ENCODE measurements at regions not wholly inside any gene's neighbourhood (a gene's known extent, or its start where the extent isn't known, plus 50 kb on each side); places are given as distances from the start of the nearest gene placed in this dataset.

DNA sequence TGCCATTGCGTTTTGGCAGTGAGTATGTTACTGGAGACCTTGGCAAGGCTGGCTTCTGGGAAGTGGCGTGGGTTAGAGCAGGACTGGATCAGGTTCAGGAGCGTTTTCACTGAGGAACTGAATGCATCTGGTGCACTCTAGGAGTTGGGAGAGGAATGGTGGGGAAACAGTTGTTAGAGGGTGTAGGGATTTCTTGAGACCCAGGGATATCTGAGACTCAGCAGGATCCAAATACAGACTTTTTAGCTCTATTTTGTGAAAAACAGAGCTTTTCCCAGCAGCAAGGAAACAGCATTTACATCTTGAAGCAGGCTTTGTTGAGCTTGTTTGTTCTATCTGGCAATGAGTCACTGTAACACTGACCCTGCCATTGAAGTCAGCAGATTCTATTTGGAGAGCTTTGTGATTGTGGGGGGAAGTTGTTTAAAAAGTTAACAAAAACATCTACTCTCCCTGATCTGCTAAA is 56.9 kb upstream of the NRIP1 start:
- POLR2A ChIA-PET: no interaction called here
- no peak overlapping the region for H3K27ac ChIP-seq (ENCODE audit: extremely low read depth, low read depth, low read length)
- no peaks in the 10 kb centered on the region for H3K36me3 ChIP-seq (ENCODE audit: control insufficient read depth in 2 of 2, insufficient read depth in 1 of 2, low read length in 2 of 2)
- TF ChIP-seq RBAK (tag by site-specific recombination; IDR thresholded peaks at IDR 0.05) (no peak), WT1 (tag by site-specific recombination; IDR thresholded peaks at IDR 0.05) (no peak), TCF7L2 (IDR thresholded peaks at IDR 0.05; ENCODE audit: borderline replicate concordance, low read depth, low read length) (no peak), ZNF558 (tag by site-specific recombination; IDR thresholded peaks at IDR 0.05) (no peak), ZNF660 (tag by site-specific recombination; IDR thresholded peaks at IDR 0.05) (no peak), FEZF1 (tag by site-specific recombination; IDR thresholded peaks at IDR 0.05) (no peak), TRIM28 (IDR thresholded peaks at IDR 0.05; ENCODE audit: borderline replicate concordance, low read length) (no peak), ZNF221 (tag by site-specific recombination; IDR thresholded peaks at IDR 0.05; ENCODE audit: borderline replicate concordance) (no peak), ZNF114 (tag by site-specific recombination; IDR thresholded peaks at IDR 0.05) (no peak), ZNF37A (tag by site-specific recombination; IDR thresholded peaks at IDR 0.05) (no peak), ZNF621 (tag by site-specific recombination; IDR thresholded peaks at IDR 0.05) (no peak), ZNF776 (tag by site-specific recombination; IDR thresholded peaks at IDR 0.05; ENCODE audit: borderline replicate concordance) (no peak), ZNF155 (tag by site-specific recombination; IDR thresholded peaks at IDR 0.05) (no peak)
- TF ChIP-seq, protein P1, sequence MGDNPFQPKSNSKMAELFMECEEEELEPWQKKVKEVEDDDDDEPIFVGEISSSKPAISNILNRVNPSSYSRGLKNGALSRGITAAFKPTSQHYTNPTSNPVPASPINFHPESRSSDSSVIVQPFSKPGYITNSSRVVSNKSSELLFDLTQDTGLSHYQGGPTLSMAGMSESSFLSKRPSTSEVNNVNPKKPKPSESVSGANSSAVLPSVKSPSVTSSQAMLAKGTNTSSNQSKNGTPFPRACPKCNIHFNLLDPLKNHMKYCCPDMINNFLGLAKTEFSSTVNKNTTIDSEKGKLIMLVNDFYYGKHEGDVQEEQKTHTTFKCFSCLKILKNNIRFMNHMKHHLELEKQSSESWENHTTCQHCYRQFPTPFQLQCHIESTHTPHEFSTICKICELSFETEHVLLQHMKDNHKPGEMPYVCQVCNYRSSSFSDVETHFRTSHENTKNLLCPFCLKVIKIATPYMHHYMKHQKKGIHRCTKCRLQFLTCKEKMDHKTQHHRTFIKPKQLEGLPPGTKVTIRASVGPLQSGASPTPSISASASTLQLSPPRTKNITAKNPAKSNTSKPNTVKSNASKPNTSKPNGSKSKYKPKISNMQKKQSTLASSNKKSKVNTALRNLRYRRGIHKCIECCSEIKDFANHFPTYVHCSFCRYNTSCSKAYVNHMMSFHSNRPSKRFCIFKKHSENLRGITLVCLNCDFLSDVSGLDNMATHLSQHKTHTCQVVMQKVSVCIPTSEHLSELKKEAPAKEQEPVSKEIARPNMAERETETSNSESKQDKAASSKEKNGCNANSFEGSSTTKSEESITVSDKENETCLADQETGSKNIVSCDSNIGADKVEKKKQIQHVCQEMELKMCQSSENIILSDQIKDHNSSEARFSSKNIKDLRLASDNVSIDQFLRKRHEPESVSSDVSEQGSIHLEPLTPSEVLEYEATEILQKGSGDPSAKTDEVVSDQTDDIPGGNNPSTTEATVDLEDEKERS (tag by site-specific recombination; IDR thresholded peaks at IDR 0.05): no peak
- H3K9me3 ChIP-seq (ENCODE audit: control insufficient read depth, insufficient read depth, low read depth, low read length): no peaks in the 10 kb centered on the region
- H3K4me3 ChIP-seq (ENCODE audit: low read depth, low read length): no peak overlapping the region
- CTCF ChIA-PET: interaction anchor here (0.6 to 0.7 kb wide), 2 partner anchors 47 to 143 kb away, joined by 3 to 4 read pairs; no protein-coding TSS in a partner anchor
- no peaks in the 10 kb centered on the region for H3K4me1 ChIP-seq (ENCODE audit: control insufficient read depth, insufficient read depth, low read length)

DNA sequence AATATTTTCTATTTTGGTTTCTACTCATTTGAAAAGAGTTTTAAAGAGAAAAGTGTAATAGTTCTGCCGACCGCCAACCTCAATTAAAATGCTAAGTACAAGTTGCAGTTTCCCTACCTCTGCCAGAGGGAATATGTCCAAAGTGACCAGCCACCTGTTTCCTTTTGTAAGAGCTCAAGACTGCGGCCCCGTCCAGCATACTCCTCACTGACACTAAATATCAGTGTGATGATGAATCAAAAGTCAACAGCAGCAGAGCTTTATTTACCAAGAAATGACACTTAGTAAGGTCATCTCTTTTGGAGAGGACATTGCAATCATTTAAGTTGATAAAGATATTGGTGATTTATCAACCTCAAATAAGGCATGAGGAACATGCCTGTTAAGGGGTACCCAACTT is 57.4 kb upstream of the NRIP1 start:
- Histone ChIP-seq H3K36me3 (ENCODE audit: control insufficient read depth in 2 of 2, insufficient read depth in 1 of 2, low read length in 2 of 2) (no peaks in the 10 kb centered on the region), H3K27ac (ENCODE audit: extremely low read depth, low read depth, low read length) (no peak overlapping the region), H3K9me3 (ENCODE audit: control insufficient read depth, insufficient read depth, low read depth, low read length) (no peaks in the 10 kb centered on the region), H3K4me3 (ENCODE audit: low read depth, low read length) (no peak overlapping the region), H3K4me1 (ENCODE audit: control insufficient read depth, insufficient read depth, low read length) (no peaks in the 10 kb centered on the region)
- POLR2A ChIA-PET: no interaction called here
- CTCF ChIA-PET: interaction anchor here (0.6 kb wide), 1 partner anchor 46 kb away, joined by 4 read pairs; no protein-coding TSS in a partner anchor
- no peak for TF ChIP-seq ZNF23 (tag by site-specific recombination; IDR thresholded peaks at IDR 0.05; ENCODE audit: borderline replicate concordance)
- TF ChIP-seq ZNF184 (tag by site-specific recombination; IDR thresholded peaks at IDR 0.05): no peak
- no peak for TF ChIP-seq ZNF223 (tag by site-specific recombination; IDR thresholded peaks at IDR 0.05)
- TF ChIP-seq ZNF701 (tag by site-specific recombination; IDR thresholded peaks at IDR 0.05): no peak
- no peak for TF ChIP-seq KLF10 (tag by site-specific recombination; IDR thresholded peaks at IDR 0.05)
- TF ChIP-seq, protein P2, sequence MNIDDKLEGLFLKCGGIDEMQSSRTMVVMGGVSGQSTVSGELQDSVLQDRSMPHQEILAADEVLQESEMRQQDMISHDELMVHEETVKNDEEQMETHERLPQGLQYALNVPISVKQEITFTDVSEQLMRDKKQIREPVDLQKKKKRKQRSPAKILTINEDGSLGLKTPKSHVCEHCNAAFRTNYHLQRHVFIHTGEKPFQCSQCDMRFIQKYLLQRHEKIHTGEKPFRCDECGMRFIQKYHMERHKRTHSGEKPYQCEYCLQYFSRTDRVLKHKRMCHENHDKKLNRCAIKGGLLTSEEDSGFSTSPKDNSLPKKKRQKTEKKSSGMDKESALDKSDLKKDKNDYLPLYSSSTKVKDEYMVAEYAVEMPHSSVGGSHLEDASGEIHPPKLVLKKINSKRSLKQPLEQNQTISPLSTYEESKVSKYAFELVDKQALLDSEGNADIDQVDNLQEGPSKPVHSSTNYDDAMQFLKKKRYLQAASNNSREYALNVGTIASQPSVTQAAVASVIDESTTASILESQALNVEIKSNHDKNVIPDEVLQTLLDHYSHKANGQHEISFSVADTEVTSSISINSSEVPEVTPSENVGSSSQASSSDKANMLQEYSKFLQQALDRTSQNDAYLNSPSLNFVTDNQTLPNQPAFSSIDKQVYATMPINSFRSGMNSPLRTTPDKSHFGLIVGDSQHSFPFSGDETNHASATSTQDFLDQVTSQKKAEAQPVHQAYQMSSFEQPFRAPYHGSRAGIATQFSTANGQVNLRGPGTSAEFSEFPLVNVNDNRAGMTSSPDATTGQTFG (tag by site-specific recombination; IDR thresholded peaks at IDR 0.05; ENCODE audit: borderline replicate concordance): no peak
- TF ChIP-seq BCL11A (tag by site-specific recombination; IDR thresholded peaks at IDR 0.05; ENCODE audit: low read depth): no peak
- no peak for TF ChIP-seq ZNF768 (tag by site-specific recombination; IDR thresholded peaks at IDR 0.05)
- TF ChIP-seq ZNF114 (tag by site-specific recombination; IDR thresholded peaks at IDR 0.05): no peak
- no peak for TF ChIP-seq SP7 (tag by site-specific recombination; IDR thresholded peaks at IDR 0.05)
- no peak for TF ChIP-seq BCL11B (tag by site-specific recombination; IDR thresholded peaks at IDR 0.05; ENCODE audit: low read depth)
- no peak for TF ChIP-seq ZNF626 (tag by site-specific recombination; IDR thresholded peaks at IDR 0.05)
- no peak for TF ChIP-seq ZNF248 (tag by site-specific recombination; IDR thresholded peaks at IDR 0.05)
- TF ChIP-seq ZNF510 (tag by site-specific recombination; IDR thresholded peaks at IDR 0.05; ENCODE audit: insufficient replicate concordance): no peak
- TF ChIP-seq ZNF175 (tag by site-specific recombination; IDR thresholded peaks at IDR 0.05): no peak

Measured in HEK293 (cell line).